ENCODE measurements at regions not wholly inside any gene's neighbourhood (a gene's known extent, or its start where the extent isn't known, plus 50 kb on each side); places are given as distances from the start of the nearest gene placed in this dataset.

DNA sequence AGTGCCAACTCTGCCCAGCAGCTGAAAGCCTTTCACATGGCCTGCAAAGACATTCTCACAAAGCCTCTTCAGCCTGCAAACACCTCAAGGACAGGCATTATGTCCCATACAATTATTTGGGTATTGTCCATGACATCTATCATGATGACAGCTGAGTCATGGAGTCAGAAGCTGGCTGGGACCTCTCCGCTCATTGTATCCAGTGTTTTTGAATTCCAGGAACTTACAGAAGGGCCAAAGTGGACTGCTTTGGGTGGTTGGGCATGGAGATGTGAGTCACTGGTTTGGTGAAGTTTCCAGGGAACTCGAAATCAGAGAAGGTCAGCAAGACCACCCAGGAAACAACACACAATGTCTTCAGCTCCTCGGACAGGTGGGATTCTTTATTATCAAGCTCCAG is 188.6 kb upstream of the CCL2 start:
- Histone ChIP-seq H3K4me3 (no peak overlapping the region), H3K36me3 (ENCODE audit: low read depth) (no peaks in the 10 kb centered on the region), H3K9me3 (no peaks in the 10 kb centered on the region), H3K4me1 (ENCODE audit: low read depth) (no peaks in the 10 kb centered on the region)
- ATAC-seq (no peak), DNase-seq (no peak)
- intact Hi-C loops (cut with DNase I, micrococcal nuclease): no loop called here
- no peak for TF ChIP-seq CTCF (IDR thresholded peaks at IDR 0.05)

GRCh38 chr17:34067011-34067410 is 188.1 kb upstream of the CCL2 start:
- intact Hi-C loops (cut with DNase I, micrococcal nuclease): no loop called here
- no peak for TF ChIP-seq CTCF (IDR thresholded peaks at IDR 0.05)
- ATAC-seq: no peak

GRCh38 chr17:34068571-34068970 is 186.5 kb upstream of the CCL2 start:
- intact Hi-C loops (cut with DNase I, micrococcal nuclease): no loop called here
- ATAC-seq (no peak), DNase-seq (no peak)
- no peaks in the 10 kb centered on the region for H3K36me3 ChIP-seq (ENCODE audit: low read depth)
- H3K4me3 ChIP-seq: no peak overlapping the region
- no peaks in the 10 kb centered on the region for H3K9me3 ChIP-seq
- TF ChIP-seq CTCF (IDR thresholded peaks at IDR 0.05): no peak
- no peaks in the 10 kb centered on the region for H3K4me1 ChIP-seq (ENCODE audit: low read depth)

More at GRCh38 chr17:34067011-34067410, 188.1 kb upstream of the CCL2 start:
- H3K4me3 ChIP-seq: no peak overlapping the region
- no peaks in the 10 kb centered on the region for H3K4me1 ChIP-seq (ENCODE audit: low read depth)
- no peak for DNase-seq
- no peaks in the 10 kb centered on the region for H3K36me3 ChIP-seq (ENCODE audit: low read depth)
- no peaks in the 10 kb centered on the region for H3K9me3 ChIP-seq

GRCh38 chr17:34070712-34071111 is 184.4 kb upstream of the CCL2 start:
- DNase-seq: no peak
- intact Hi-C loops (cut with DNase I, micrococcal nuclease): no loop called here
- H3K36me3 ChIP-seq (ENCODE audit: low read depth): no peaks in the 10 kb centered on the region
- no peak overlapping the region for H3K4me3 ChIP-seq
- H3K4me1 ChIP-seq (ENCODE audit: low read depth): no peaks in the 10 kb centered on the region
- H3K9me3 ChIP-seq: no peaks in the 10 kb centered on the region
- TF ChIP-seq CTCF (IDR thresholded peaks at IDR 0.05): no peak
- no peak for ATAC-seq

GRCh38 chr17:34071886-34072420 is 183.1 kb upstream of the CCL2 start:
- DNase-seq (no peak), ATAC-seq (no peak)
- intact Hi-C loops (cut with DNase I, micrococcal nuclease): no loop called here
- Histone ChIP-seq H3K9me3 (no peaks in the 10 kb centered on the region), H3K4me3 (no peak overlapping the region), H3K36me3 (ENCODE audit: low read depth) (no peaks in the 10 kb centered on the region), H3K4me1 (ENCODE audit: low read depth) (no peaks in the 10 kb centered on the region)
- TF ChIP-seq CTCF (IDR thresholded peaks at IDR 0.05): no peak

GRCh38 chr17:34075076-34075475 is 180.0 kb upstream of the CCL2 start:
- intact Hi-C loops (cut with DNase I, micrococcal nuclease): no loop called here
- Histone ChIP-seq H3K36me3 (ENCODE audit: low read depth) (no peaks in the 10 kb centered on the region), H3K4me1 (ENCODE audit: low read depth) (no peaks in the 10 kb centered on the region), H3K9me3 (no peaks in the 10 kb centered on the region), H3K4me3 (no peak overlapping the region)
- ATAC-seq (no peak), DNase-seq (no peak)
- no peak for TF ChIP-seq CTCF (IDR thresholded peaks at IDR 0.05)
